ENCODE measurements at regions not wholly inside any gene's neighbourhood (a gene's known extent, or its start where the extent isn't known, plus 50 kb on each side); places are given as distances from the start of the nearest gene placed in this dataset.

DNA sequence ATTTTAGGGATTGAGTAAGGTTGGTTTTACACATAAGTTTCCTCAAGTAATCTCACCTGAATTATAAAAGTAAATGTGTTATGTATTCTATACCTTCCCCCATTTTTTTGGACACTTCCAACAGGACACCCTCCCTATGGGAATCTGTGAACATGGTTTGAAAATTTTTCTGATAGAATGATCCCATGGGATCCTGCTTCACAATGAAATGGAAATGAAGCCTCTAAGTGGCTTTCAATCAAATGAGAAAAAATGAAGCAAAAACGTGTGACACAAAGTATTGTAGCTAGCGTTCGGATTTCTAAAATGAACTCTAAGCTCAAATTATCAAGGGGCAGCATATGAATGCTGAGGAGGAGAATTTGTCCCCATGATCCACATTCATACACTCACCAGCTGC lies 1006.8 kb downstream of the ADGRL2 start:
- TF ChIP-seq, protein P1, sequence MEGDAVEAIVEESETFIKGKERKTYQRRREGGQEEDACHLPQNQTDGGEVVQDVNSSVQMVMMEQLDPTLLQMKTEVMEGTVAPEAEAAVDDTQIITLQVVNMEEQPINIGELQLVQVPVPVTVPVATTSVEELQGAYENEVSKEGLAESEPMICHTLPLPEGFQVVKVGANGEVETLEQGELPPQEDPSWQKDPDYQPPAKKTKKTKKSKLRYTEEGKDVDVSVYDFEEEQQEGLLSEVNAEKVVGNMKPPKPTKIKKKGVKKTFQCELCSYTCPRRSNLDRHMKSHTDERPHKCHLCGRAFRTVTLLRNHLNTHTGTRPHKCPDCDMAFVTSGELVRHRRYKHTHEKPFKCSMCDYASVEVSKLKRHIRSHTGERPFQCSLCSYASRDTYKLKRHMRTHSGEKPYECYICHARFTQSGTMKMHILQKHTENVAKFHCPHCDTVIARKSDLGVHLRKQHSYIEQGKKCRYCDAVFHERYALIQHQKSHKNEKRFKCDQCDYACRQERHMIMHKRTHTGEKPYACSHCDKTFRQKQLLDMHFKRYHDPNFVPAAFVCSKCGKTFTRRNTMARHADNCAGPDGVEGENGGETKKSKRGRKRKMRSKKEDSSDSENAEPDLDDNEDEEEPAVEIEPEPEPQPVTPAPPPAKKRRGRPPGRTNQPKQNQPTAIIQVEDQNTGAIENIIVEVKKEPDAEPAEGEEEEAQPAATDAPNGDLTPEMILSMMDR (IDR thresholded peaks at IDR 0.05 in 4 of 5, conservative IDR thresholded peaks at IDR 0.05 in 1 of 5): no peak
- TF ChIP-seq POLR2A (IDR thresholded peaks at IDR 0.05): no peak

Data from gastrocnemius medialis (tissue), 4 donors.